ENCODE measurements at regions not wholly inside any gene's neighbourhood (a gene's known extent, or its start where the extent isn't known, plus 50 kb on each side); places are given as distances from the start of the nearest gene placed in this dataset.
A peak's percentile ranks its signal among the peaks of the same experiment; 100 is the strongest.

DNA sequence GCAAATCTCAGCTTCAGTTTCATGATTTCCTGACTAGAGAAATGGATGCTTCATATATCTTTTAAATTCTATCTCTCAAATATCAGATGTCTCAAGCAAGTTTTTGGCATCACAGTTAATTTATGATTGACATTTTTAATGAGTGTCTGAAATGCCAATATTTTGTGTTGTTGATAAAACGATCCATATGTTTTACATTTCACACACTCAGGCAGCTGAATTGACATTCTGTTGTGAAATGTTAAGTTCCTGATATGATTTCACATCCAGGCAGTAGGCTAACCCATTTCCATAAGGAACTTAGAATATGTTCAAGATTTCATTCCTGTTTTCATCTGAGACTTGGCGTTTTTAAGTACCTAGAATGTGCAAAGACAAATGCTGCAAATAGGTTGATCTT, 650.6 kb downstream of the PCDH18 start:
- Histone ChIP-seq H3K9me3 (no peaks in the 10 kb centered on the region), H3K4me1 (no peaks in the 10 kb centered on the region), H3K4me3 (no peak overlapping the region), H3K27ac (no peak overlapping the region), H3K36me3 (no peaks in the 10 kb centered on the region), H3K27me3 (ENCODE audit: low read depth) (no peaks in the 10 kb centered on the region)
- TF ChIP-seq, protein P1, sequence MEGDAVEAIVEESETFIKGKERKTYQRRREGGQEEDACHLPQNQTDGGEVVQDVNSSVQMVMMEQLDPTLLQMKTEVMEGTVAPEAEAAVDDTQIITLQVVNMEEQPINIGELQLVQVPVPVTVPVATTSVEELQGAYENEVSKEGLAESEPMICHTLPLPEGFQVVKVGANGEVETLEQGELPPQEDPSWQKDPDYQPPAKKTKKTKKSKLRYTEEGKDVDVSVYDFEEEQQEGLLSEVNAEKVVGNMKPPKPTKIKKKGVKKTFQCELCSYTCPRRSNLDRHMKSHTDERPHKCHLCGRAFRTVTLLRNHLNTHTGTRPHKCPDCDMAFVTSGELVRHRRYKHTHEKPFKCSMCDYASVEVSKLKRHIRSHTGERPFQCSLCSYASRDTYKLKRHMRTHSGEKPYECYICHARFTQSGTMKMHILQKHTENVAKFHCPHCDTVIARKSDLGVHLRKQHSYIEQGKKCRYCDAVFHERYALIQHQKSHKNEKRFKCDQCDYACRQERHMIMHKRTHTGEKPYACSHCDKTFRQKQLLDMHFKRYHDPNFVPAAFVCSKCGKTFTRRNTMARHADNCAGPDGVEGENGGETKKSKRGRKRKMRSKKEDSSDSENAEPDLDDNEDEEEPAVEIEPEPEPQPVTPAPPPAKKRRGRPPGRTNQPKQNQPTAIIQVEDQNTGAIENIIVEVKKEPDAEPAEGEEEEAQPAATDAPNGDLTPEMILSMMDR (IDR thresholded peaks at IDR 0.05), result no peak
- intact Hi-C loops (cut with DNase I), result no loop called here
- DNase-seq (no peak), ATAC-seq (no peak)

DNA sequence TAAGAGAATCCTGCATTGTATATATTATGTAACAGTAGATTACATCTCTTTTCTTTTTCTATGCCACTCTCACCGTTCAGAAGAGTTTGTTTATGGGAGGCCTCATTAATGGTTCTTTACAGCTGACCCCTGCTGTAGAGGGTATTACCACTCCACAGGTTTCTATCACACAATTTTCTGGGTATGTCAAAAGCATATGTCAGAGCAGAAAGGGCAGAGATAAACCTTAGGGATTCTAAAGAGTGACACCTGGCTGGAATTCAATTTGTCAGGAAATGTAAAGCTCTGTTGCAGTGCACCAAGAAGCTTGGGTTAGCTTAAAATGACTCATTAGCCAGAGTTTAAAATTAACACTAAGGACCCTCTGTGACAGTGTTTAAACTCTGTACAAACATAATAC, 658.7 kb downstream of the PCDH18 start:
- H3K4me3 ChIP-seq, result no peak overlapping the region
- intact Hi-C loops (cut with DNase I), result no loop called here
- ATAC-seq (no peak), DNase-seq (no peak)
- H3K9me3 ChIP-seq, result no peaks in the 10 kb centered on the region
- H3K4me1 ChIP-seq, result no peaks in the 10 kb centered on the region
- H3K27ac ChIP-seq, result no peak overlapping the region
- no peaks in the 10 kb centered on the region for H3K27me3 ChIP-seq (ENCODE audit: low read depth)
- TF ChIP-seq, protein P1 (IDR thresholded peaks at IDR 0.05), result no peak
- no peaks in the 10 kb centered on the region for H3K36me3 ChIP-seq

GRCh38 chr4:136867465-136867864, 664.8 kb downstream of the PCDH18 start:
- H3K9me3 ChIP-seq, result no peaks in the 10 kb centered on the region
- intact Hi-C loops (cut with DNase I), result no loop called here
- H3K4me1 ChIP-seq, result no peaks in the 10 kb centered on the region
- no peak overlapping the region for H3K4me3 ChIP-seq
- TF ChIP-seq, protein P1 (IDR thresholded peaks at IDR 0.05), result no peak
- no peak overlapping the region for H3K27ac ChIP-seq
- H3K27me3 ChIP-seq (ENCODE audit: low read depth), result no peaks in the 10 kb centered on the region
- H3K36me3 ChIP-seq, result no peaks in the 10 kb centered on the region
- DNase-seq (no peak), ATAC-seq (no peak)

GRCh38 chr4:136865526-136865925, 666.8 kb downstream of the PCDH18 start:
- DNase-seq, result no peak
- ATAC-seq, result no peak
- intact Hi-C loops (cut with DNase I), result no loop called here
- Histone ChIP-seq H3K9me3 (no peaks in the 10 kb centered on the region), H3K27me3 (ENCODE audit: low read depth) (no peaks in the 10 kb centered on the region), H3K4me1 (no peaks in the 10 kb centered on the region), H3K36me3 (no peaks in the 10 kb centered on the region), H3K4me3 (no peak overlapping the region), H3K27ac (no peak overlapping the region)
- TF ChIP-seq, protein P1 (IDR thresholded peaks at IDR 0.05), result no peak

GRCh38 chr4:136864604-136865185, 667.6 kb downstream of the PCDH18 start:
- H3K4me3 ChIP-seq, result no peak overlapping the region
- H3K27me3 ChIP-seq (ENCODE audit: low read depth), result no peaks in the 10 kb centered on the region
- no peak for DNase-seq
- H3K9me3 ChIP-seq, result no peaks in the 10 kb centered on the region
- TF ChIP-seq, protein P1 (IDR thresholded peaks at IDR 0.05), result peak; percentile 82
- no peaks in the 10 kb centered on the region for H3K4me1 ChIP-seq
- intact Hi-C loops (cut with DNase I), result no loop called here
- H3K27ac ChIP-seq, result no peak overlapping the region
- peak; percentile 51 to 82 for ATAC-seq
- H3K36me3 ChIP-seq, result no peaks in the 10 kb centered on the region

All from lower lobe of right lung (tissue), 2 donors.